ENCODE measurements at regions not wholly inside any gene's neighbourhood (a gene's known extent, or its start where the extent isn't known, plus 50 kb on each side); places are given as distances from the start of the nearest gene placed in this dataset.

- DNase-seq (ENCODE audit: extremely low read depth, low read depth, low spot score), result no peak
Measured at GRCh38 chr17:14510136-14510535, 209.3 kb downstream of the HS3ST3B1 start.

GRCh38 chr17:14508156-14508555 is 207.3 kb downstream of the HS3ST3B1 start:
- no peak for DNase-seq (ENCODE audit: extremely low read depth, low read depth, low spot score)

GRCh38 chr17:14506364-14506763 is 205.5 kb downstream of the HS3ST3B1 start:
- DNase-seq (ENCODE audit: extremely low read depth, low read depth, low spot score), result no peak

GRCh38 chr17:14505606-14506005 is 204.7 kb downstream of the HS3ST3B1 start:
- DNase-seq (ENCODE audit: extremely low read depth, low read depth, low spot score), result no peak

- DNase-seq (ENCODE audit: extremely low read depth, low read depth, low spot score), result no peak
Measured at GRCh38 chr17:14499976-14500375, 199.1 kb downstream of the HS3ST3B1 start.

GRCh38 chr17:14498812-14499211 is 197.9 kb downstream of the HS3ST3B1 start:
- no peak for DNase-seq (ENCODE audit: extremely low read depth, low read depth, low spot score)

GRCh38 chr17:14494161-14494560 is 193.3 kb downstream of the HS3ST3B1 start:
- no peak for DNase-seq (ENCODE audit: extremely low read depth, low read depth, low spot score)

GRCh38 chr17:14489986-14490385 is 189.1 kb downstream of the HS3ST3B1 start:
- DNase-seq (ENCODE audit: extremely low read depth, low read depth, low spot score), result no peak

- no peak for DNase-seq (ENCODE audit: extremely low read depth, low read depth, low spot score)
Measured at GRCh38 chr17:14488958-14489550, 188.2 kb downstream of the HS3ST3B1 start.

GRCh38 chr17:14487068-14487467 is 186.2 kb downstream of the HS3ST3B1 start:
- DNase-seq (ENCODE audit: extremely low read depth, low read depth, low spot score), result no peak

GRCh38 chr17:14482715-14483114 is 181.8 kb downstream of the HS3ST3B1 start:
- DNase-seq (ENCODE audit: extremely low read depth, low read depth, low spot score), result no peak

- no peak for DNase-seq (ENCODE audit: extremely low read depth, low read depth, low spot score)
Measured at GRCh38 chr17:14481664-14482063, 180.8 kb downstream of the HS3ST3B1 start.

- DNase-seq (ENCODE audit: extremely low read depth, low read depth, low spot score), result no peak
Measured at GRCh38 chr17:14474591-14474990, 173.7 kb downstream of the HS3ST3B1 start.

GRCh38 chr17:14471052-14471451 is 170.2 kb downstream of the HS3ST3B1 start:
- no peak for DNase-seq (ENCODE audit: extremely low read depth, low read depth, low spot score)

- DNase-seq (ENCODE audit: extremely low read depth, low read depth, low spot score), result no peak
Measured at GRCh38 chr17:14470417-14470816, 169.5 kb downstream of the HS3ST3B1 start.

- no peak for DNase-seq (ENCODE audit: extremely low read depth, low read depth, low spot score)
Measured at GRCh38 chr17:14469971-14470370, 169.1 kb downstream of the HS3ST3B1 start.

GRCh38 chr17:14468858-14469257 is 168.0 kb downstream of the HS3ST3B1 start:
- DNase-seq (ENCODE audit: extremely low read depth, low read depth, low spot score), result no peak

- no peak for DNase-seq (ENCODE audit: extremely low read depth, low read depth, low spot score)
Measured at GRCh38 chr17:14461227-14461548, 160.3 kb downstream of the HS3ST3B1 start.

GRCh38 chr17:14460516-14461226 is 159.8 kb downstream of the HS3ST3B1 start:
- DNase-seq (ENCODE audit: extremely low read depth, low read depth, low spot score), result no peak

GRCh38 chr17:14459955-14460354 is 159.1 kb downstream of the HS3ST3B1 start:
- DNase-seq (ENCODE audit: extremely low read depth, low read depth, low spot score), result no peak

GRCh38 chr17:14458724-14459123 is 157.8 kb downstream of the HS3ST3B1 start:
- no peak for DNase-seq (ENCODE audit: extremely low read depth, low read depth, low spot score)

- no peak for DNase-seq (ENCODE audit: extremely low read depth, low read depth, low spot score)
Measured at GRCh38 chr17:14454746-14455145, 153.9 kb downstream of the HS3ST3B1 start.

- no peak for DNase-seq (ENCODE audit: extremely low read depth, low read depth, low spot score)
Measured at GRCh38 chr17:14452856-14453255, 152.0 kb downstream of the HS3ST3B1 start.
